ENCODE measurements at regions not wholly inside any gene's neighbourhood (a gene's known extent, or its start where the extent isn't known, plus 50 kb on each side); places are given as distances from the start of the nearest gene placed in this dataset.

DNA sequence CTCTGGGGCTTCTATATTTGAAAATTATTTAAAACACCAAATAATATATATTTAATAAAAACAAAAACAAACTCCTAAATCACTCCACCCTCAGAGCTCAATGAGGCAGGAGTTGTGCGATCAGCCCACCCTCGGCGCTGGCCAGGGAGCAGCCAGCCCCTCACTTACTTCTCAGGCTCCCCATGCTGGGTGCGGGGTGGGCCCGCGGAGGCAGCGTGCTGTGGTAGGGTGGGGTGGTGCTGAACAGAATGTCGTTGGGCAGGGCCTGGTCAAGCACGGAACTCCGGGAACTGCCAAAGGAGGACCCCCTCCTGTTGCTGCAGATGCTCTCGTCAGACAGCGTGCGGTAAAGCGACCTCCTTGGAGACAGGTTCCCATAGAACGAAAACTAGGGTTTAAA, 204.5 kb downstream of the SIPA1L2 start:
- no peak for TF ChIP-seq POLR2A (IDR thresholded peaks at IDR 0.05)
- no peak for TF ChIP-seq CTCF (IDR thresholded peaks at IDR 0.05)
- no peak for TF ChIP-seq POLR2AphosphoS5 (IDR thresholded peaks at IDR 0.05)
- TF ChIP-seq EP300 (IDR thresholded peaks at IDR 0.05) = no peak
- H3K36me3 ChIP-seq = peaks cover 38% of the 10 kb centered on the region
- DNase-seq (ENCODE audit: low spot score in 2 of 2) = no peak
- H3K27ac ChIP-seq = no peak overlapping the region
- no peaks in the 10 kb centered on the region for H3K9me3 ChIP-seq
- H3K27me3 ChIP-seq = no peaks in the 10 kb centered on the region
- WGBS = 94% methylated on average over 15 of the region's 15 CpGs
- peaks cover 2% of the 10 kb centered on the region for H3K4me1 ChIP-seq
- no peak overlapping the region for H3K4me3 ChIP-seq

GRCh38 chr1:232423591-232423990, 206.3 kb downstream of the SIPA1L2 start:
- H3K36me3 ChIP-seq = peaks cover 38% of the 10 kb centered on the region
- WGBS = 59% methylated on average over 3 of the region's 3 CpGs
- TF ChIP-seq POLR2A (IDR thresholded peaks at IDR 0.05) (no peak), EP300 (IDR thresholded peaks at IDR 0.05) (no peak), POLR2AphosphoS5 (IDR thresholded peaks at IDR 0.05) (no peak), CTCF (IDR thresholded peaks at IDR 0.05) (no peak)
- no peak for DNase-seq (ENCODE audit: low spot score in 2 of 2)
- H3K9me3 ChIP-seq = no peaks in the 10 kb centered on the region
- H3K4me1 ChIP-seq = peaks cover 2% of the 10 kb centered on the region
- H3K27me3 ChIP-seq = no peaks in the 10 kb centered on the region
- no peak overlapping the region for H3K4me3 ChIP-seq
- H3K27ac ChIP-seq = no peak overlapping the region

GRCh38 chr1:232422898-232423297, 207.0 kb downstream of the SIPA1L2 start:
- TF ChIP-seq POLR2A (IDR thresholded peaks at IDR 0.05) = no peak
- TF ChIP-seq EP300 (IDR thresholded peaks at IDR 0.05) = no peak
- no peak for TF ChIP-seq CTCF (IDR thresholded peaks at IDR 0.05)
- no peak for TF ChIP-seq POLR2AphosphoS5 (IDR thresholded peaks at IDR 0.05)
- Histone ChIP-seq H3K4me1 (no peaks in the 10 kb centered on the region), H3K9me3 (no peaks in the 10 kb centered on the region), H3K36me3 (peaks cover 35% of the 10 kb centered on the region), H3K27me3 (no peaks in the 10 kb centered on the region), H3K4me3 (no peak overlapping the region), H3K27ac (no peak overlapping the region)
- no peak for DNase-seq (ENCODE audit: low spot score in 2 of 2)
- WGBS = 85% methylated on average over 8 of the region's 8 CpGs

DNA sequence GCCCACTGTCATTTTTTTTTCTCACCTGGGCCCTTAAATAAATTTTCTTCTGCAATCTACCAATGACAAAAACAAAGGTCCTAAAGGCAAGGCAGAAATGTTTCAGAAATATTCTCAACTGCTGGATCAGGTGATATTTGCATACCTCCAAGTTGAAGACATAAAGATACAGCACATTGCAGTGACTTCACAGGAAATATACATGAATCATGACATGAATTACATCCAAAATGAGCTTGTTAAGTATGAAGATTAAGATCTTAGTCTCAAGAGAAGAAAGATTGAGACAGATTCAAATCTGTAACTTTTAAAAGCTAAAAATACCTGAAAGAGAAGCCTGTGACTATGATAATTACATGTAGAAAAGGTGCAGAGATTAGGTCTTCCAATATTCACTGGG, 207.8 kb downstream of the SIPA1L2 start:
- TF ChIP-seq EP300 (IDR thresholded peaks at IDR 0.05) (no peak), POLR2A (IDR thresholded peaks at IDR 0.05) (no peak), CTCF (IDR thresholded peaks at IDR 0.05) (no peak), POLR2AphosphoS5 (IDR thresholded peaks at IDR 0.05) (no peak)
- H3K4me3 ChIP-seq = no peak overlapping the region
- H3K9me3 ChIP-seq = no peaks in the 10 kb centered on the region
- peaks cover 28% of the 10 kb centered on the region for H3K36me3 ChIP-seq
- H3K27me3 ChIP-seq = no peaks in the 10 kb centered on the region
- no peak for DNase-seq (ENCODE audit: low spot score in 2 of 2)
- no peak overlapping the region for H3K27ac ChIP-seq
- no peaks in the 10 kb centered on the region for H3K4me1 ChIP-seq

DNA sequence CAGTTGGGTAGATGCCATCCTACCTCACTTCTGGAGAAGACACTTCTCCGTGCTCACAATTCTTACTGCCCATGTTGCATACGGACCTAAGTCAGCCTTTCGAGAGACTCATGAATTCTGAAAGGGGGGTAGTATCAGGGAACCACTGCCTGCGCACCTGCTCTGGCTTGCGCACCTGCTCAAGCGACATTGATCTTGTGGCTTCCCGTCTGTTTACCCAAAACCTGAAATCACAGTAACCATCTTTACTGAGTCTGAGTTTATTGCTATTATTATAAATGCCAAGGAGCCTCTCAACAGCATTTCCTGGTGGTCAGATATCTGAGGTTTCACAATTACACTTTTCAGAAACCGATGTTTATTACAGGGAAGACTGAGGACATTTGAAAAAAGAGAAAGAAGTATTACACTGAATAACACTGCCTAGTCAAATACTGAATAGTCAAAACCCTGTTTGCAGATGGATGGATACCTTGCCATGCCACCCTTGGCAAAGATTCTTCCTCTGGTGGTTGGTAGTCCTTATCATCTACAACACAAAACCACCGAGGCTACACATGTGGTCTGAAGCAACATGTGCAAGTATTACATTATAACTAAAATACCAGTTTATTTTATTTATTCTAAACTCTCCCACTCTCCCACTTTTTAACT, 208.7 kb downstream of the SIPA1L2 start:
- no peaks in the 10 kb centered on the region for H3K4me1 ChIP-seq
- H3K27me3 ChIP-seq = no peaks in the 10 kb centered on the region
- TF ChIP-seq POLR2AphosphoS5 (IDR thresholded peaks at IDR 0.05) (no peak), CTCF (IDR thresholded peaks at IDR 0.05) (no peak), POLR2A (IDR thresholded peaks at IDR 0.05) (no peak), EP300 (IDR thresholded peaks at IDR 0.05) (no peak)
- 89% methylated on average over 9 of the region's 9 CpGs for WGBS
- DNase-seq (ENCODE audit: low spot score in 2 of 2) = no peak
- no peak overlapping the region for H3K4me3 ChIP-seq
- H3K27ac ChIP-seq = no peak overlapping the region
- no peaks in the 10 kb centered on the region for H3K9me3 ChIP-seq
- peaks cover 21% of the 10 kb centered on the region for H3K36me3 ChIP-seq
